Activated CD4-positive, alpha-beta T cell treated with anti-CD3 and anti-CD28 coated beads, Interleukin-2, Interleukin-6, amounts not matched to agents 100 ng/mL and 50 ng/mL, durations not matched to agents 16 hours and 8 hours (primary cell): ENCODE measurements at regions not wholly inside any gene's neighbourhood (a gene's known extent, or its start where the extent isn't known, plus 50 kb on each side); places are given as distances from the start of the nearest gene placed in this dataset.
"Not testable (repeated sequence)": the region's sequence is repeated elsewhere in the genome, so short reads cannot be mapped to it uniquely, and the experiment has no call there.

Experiments
- DNase-seq: peaks from one replicate; pipeline ENCODE4 v3.0.0-alpha.2; 2020

DNA sequence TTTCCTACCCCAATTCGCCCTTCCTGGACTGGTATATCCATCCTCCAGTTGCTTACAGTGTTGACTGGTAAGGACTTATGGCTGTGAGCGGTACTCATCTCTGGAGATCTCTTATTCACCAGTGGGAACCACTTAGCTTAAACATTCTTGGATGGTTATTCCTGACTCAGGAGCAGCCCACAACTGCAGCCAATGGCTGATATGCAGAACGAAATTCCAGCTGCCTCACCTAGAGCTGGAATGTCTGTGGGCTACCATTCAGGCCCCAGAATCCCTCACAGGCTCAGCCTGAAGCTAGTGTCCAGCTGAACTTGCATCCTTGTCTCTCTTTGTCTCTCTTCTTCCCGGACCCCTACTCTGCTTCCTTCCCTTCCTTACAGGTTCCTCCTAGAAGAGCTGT lies 138.9 kb upstream of the SMIM31 start:
- DNase-seq = no peak

DNA sequence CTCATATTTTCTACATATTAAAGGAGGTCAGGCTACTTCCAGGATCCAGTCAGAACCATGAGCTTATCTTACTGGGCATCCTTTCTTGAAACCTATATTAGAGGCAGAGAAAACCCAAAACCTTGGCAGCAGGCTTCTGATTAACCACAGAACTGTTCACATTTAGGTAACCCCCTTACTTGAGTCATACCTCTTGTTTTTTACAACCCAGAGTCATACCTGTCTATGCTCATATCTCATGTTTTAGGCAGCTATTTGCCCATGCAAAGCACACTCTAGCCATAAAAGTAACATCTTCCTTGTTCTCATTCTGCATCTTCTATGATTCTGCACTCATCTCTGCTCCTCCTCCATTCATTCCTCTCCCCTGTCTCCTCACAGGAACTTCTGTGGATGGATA lies 138.0 kb upstream of the SMIM31 start:
- no peak for DNase-seq

DNA sequence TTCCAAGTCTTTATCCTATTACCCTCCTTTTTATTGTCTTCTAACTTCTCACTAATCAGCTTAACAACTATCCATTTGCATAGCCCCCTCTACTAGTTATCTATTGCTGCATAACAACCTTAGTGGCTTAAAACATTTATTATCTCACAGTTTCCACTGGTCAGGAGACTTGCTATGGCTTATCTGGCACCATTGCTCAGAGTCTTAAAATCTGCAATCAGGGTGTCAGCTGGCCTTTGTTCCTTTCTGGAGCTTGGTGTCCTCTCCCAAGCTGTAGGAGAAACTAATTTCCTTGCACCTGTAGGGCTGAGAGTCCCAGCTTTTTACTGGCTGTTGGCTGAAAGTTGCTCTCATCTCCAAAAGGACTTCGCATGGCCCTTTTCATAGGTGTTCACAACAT lies 137.0 kb upstream of the SMIM31 start:
- DNase-seq = no peak

DNA sequence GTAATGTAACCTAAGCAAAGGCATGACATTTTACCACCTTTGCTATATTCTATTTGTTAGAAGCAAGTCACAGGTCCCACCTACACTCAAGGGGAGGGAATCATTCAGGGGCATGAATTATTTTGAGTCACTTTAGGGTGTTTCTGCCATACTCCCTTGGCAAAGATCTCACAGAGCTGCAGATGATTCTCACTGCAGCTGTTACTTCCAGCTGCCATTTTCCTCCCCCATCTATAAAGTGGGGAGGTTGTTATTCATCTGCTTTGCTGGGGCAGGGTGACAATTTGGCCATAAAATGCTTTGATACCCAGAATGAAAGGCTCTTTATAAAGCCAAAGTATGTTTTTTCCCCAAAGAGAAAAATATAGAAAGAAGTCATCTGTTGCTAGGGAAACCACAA lies 136.5 kb upstream of the SMIM31 start:
- DNase-seq = no peak

DNA sequence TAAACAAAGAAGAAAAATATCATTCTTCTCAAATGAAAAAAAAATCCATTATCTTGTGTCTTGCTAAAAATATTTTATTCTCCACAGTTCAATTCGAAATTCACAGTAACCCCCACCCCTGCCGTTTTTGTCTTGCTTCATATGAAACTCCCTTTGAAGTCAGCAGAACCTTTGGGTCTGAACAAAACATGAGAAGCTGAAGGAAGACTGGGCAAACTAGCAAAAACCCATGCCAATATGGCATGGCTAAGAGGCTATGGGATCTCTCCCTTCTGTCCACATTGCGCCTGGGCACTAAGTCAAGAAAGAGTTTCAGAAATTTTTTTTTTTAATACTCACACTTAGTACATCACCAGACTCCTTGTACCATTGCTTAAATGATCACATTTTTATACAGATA lies 136.0 kb upstream of the SMIM31 start:
- DNase-seq = no peak

DNA sequence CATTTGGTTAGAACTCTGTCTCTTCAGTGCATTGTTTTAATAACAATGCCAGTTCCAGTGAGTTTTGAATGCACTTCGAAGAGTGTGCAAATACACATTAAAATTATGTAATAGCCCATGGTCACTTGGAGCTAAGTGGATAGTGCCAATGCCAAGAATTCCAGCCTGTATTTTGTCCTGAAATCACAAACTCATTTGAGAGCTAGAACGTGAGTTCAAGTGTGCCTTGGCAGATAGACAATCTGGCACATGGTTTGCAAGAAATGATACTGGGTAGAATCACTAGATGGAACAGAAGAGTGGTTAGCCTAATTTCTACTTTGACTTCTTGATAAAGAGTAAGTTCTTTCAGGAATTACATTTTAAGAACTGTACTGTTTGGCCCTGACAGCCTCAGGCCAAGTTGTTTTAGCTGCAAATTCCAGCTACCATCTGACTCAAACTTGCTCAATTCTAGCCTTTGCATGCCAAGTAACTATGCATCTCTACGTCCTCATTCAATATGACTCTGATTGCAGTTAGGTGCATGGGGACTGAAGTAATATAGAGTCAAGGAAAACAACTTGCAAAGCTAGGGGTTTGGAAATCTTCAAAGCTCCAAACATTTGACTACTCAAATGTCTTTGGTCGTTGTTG lies 131.9 kb upstream of the SMIM31 start:
- no peak for DNase-seq

DNA sequence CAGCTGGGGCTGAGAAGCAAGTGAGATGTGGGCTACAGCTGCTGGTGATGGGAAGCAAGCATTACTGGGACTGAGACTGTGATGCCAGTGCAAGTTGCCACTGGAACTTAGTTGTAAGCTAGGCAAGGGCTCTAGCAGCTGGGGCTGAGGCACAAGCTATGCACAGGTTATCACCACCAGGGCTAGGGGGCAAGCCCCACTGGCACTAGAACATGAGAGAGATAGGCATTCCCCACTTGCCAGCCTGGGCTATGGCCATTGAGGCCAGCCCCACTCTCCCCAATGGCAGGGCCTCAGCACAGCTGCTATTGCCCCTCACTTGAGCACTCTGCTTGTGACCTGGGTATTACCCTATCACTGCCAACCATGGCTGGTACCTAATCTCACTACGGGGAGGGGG lies 130.8 kb upstream of the SMIM31 start:
- no peak for DNase-seq

DNA sequence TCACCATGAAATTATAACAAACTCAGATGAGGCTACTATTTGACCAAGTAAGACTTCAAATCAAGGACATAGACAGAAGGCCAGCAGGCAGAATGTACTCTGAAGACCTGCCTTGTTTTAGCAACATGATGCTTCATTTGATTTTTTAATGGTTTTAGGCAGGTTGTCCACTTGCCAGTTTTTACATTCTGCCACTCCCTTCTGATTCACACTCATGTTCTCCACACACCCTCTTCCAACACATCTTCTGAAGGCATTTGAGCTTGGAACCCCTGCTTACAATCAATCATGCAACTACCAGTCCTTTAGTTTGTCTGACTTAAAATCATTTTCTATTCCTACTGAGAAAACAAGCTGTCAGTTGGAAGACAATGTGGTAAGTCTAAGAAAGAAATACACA lies 114.9 kb upstream of the SMIM31 start:
- no peak for DNase-seq

DNA sequence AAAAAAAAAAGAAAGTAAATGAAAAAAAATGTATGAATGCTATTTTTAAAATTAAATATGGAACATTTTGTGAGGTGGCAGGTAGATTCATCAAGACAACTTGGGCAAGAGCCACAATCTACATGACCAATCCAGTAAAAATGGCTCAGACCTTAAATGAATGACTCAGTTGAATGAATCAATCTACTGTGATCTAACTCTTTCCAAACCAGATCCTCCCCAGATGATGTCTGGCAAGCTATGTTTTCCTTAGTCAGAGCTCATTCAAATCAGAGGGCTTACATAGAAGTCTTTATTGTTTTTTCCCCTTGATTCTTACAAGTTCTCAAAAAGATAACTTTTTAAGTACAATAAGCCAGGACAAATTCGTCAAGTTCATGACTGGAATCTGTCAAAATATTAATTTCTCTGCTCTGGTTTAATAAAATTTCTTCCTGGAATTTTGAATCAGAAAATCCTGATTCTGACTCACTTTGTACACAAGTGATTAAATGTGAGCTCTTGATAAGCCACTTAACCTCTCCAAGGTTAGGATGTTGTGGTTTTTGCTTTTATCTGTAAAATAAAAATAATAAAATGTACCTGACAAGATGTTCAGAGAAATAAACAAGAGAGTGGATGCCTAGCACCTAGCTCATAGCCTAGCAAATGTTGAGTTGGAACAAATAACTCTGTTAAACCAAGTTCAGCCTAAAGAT lies 105.6 kb upstream of the SMIM31 start:
- no peak for DNase-seq

DNA sequence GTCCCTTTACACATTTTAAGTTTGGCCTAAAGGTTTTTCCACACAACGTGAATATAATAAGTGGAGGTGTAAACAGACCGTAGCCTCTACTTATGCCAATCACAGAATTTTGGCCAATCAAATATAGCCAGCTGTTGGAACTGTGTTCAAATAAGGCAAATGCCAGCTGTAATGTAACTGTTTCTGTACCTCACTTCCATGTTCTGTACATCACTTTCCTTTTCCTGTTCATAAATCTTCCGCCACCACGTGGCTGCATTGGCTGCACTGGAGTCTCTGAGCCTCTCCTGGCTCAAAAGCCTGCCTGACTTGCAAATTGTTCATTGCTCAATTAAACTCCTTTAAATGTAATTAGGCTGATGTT lies 105.1 kb upstream of the SMIM31 start:
- DNase-seq = no peak

DNA sequence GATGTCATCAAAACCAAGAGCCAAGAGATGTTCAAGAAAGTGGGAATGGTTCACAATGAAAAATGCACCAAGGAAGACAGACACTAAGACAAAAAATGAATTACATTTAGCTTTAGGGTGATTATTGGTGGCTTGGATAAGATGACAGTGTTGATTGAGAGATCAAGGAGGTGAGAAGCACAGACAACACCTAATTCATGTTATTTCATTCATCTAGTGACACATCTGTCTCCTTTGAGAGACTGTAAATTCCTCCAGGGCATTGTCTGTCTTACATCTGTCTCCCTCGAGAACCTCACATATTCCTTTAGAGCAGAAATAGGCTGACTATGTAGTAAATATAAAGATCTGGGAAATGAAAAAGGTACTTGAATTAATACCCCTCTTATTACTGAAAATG lies 94.2 kb upstream of the SMIM31 start:
- DNase-seq = no peak

DNA sequence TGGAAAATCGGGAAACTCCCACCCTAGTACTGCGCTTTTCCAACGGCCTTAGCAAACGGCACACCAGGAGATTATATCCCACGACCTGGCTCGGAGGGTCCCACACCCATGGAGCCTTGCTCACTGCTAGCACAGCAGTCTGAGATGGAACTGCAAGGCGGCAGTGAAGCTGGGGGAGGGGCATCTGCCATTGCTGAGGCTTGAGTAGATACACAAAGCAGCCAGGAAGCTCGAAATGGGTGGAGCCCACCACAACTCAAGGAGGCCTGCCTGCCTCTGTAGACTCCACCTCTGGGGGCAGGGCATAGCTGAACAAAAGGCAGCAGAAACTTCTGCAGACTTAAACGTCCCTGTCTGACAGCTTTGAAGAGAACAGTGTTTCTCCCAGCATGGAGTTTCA lies 77.8 kb upstream of the SMIM31 start:
- not testable (repeated sequence) for DNase-seq

DNA sequence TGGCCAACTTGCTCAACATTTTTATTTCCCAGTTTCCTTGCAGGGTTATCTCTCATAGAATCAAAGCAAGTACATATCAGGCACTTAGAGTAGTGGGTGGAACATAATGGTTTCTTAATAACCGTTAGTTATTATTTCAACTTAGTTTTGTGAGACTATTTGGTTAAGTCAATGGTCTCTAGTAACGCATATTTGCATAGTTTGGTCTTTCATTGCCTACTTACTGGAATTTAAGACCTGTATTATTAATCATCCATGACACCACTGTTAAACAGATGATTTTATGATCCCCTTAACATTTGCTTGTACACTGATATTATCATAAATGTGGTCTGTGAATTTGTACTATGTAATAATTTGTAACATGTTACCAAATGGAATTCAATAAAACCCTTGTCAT lies 70.9 kb upstream of the SMIM31 start:
- no peak for DNase-seq

DNA sequence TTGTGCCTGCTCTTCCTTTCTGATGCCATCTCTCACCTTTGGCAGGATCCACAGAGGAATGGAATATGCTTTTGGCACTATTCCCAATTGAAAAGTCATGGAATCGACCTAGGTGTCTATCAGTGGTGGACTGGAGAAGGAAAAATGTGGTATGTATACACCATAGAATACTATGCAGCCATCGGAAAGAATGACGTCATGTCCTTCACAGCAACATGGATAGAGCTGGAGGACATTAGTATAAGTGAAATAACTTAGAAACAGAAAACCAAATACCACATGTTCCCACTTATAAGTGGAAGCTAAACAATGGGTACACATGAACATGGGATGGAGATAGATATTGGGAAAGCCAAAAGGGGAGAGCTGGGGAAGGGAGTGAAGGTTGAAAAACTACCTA lies 58.3 kb upstream of the SMIM31 start:
- no peak for DNase-seq

DNA sequence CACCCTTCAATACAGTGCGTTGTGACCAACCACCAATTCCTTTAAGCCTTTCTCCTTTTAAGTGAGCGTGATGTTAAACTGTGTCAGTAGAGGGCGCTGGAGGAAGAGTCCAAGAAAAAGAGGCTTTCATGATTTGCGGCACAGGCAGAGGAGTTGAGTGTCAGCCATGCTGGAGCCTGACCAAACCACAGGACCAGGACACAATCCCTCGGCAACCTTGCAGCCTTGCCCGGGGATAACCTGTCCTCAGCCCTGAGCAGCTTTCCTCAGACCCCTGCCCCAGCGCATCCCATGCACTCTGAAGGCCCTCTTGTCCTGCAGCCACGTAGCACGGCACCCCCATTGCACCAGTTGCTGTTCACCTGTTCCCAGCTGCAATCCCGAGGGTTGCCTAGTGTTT lies 53.5 kb upstream of the SMIM31 start:
- peak; percentile 24 for DNase-seq

DNA sequence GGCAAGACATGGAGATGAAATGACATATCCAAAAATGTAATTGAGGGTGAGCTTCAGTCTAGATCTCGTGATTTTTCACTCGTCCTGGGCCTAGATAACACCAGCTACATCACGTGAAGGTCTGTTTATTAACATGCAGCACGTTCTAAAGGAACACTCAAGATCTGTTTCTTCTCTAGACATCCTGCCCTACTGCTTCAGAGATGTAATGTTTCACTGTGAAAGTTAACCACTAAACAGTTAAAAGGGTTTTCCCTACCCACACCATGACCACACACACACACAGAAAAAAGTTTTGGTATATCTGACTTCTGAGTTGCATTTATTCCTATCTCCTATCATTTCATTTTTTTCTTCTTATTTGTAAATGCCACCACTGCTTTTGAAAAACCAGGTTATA lies 52.3 kb upstream of the SMIM31 start:
- peak; percentile 0 for DNase-seq
